Stomach (tissue), 8 donors: ENCODE measurements at regions not wholly inside any gene's neighbourhood (a gene's known extent, or its start where the extent isn't known, plus 50 kb on each side); places are given as distances from the start of the nearest gene placed in this dataset.

ENCODE experiments used
- DNase-seq, 2 donors: peaks; one replicate each; pipeline versions ENCODE4 v3.0.0 to v3.0.0-alpha.2; 2013 to 2019
- H3K27ac ChIP-seq, 5 donors: fragments of 200-600 bp in 4 of 5; sonication (generic) in 4 of 5; one replicate each; pipeline ENCODE4 v1.5.1; 2013 to 2019; ENCODE audit warnings: mild to moderate bottlenecking in 1 of 5, moderate library complexity in 1 of 5
- H3K27me3 ChIP-seq, 3 donors: fragments of 200-600 bp; sonication (generic); one replicate each; pipeline ENCODE4 v1.5.1; 2017 to 2019; ENCODE audit warnings: mixed run types in 1 of 3
- H3K36me3 ChIP-seq, 4 donors: fragments of 200-600 bp; sonication (generic); 1 replicate in 3 of 4; 2 replicates in 1 of 4; pipeline ENCODE4 v1.5.1; 2016 to 2019
- H3K4me1 ChIP-seq, 4 donors: fragments of 200-600 bp; sonication (generic); one replicate each; pipeline ENCODE4 v1.5.1; 2016 to 2019
- H3K4me3 ChIP-seq, 4 donors: fragments of 200-600 bp; sonication (generic) in 3 of 4; one replicate each; pipeline ENCODE4 v1.5.1; 2016 to 2019; ENCODE audit warnings: mild to moderate bottlenecking in 1 of 4
- H3K9me3 ChIP-seq, 4 donors: fragments of 200-600 bp; sonication (generic); one replicate each; pipeline ENCODE4 v1.5.1; 2016 to 2019
- CTCF ChIP-seq, 7 experiments: fragments of 450-650 bp in 4 of 7; fragments of 200-600 bp in 3 of 7; sonication (generic) in 3 of 7; IDR thresholded peaks; one replicate each; pipeline ENCODE4 v1.5.1; 2016 to 2019; ENCODE audit warnings: antibody characterized with exemption in 7 of 7, control low read depth in 2 of 7, mild to moderate bottlenecking in 1 of 7
- EP300 ChIP-seq: sonication (generic); formaldehyde crosslinking; IDR thresholded peaks from one replicate; pipeline ENCODE4 v1.6.1; 2017; ENCODE audit warnings: antibody characterized with exemption
- POLR2A ChIP-seq, 4 donors: fragments of 450-650 bp; IDR thresholded peaks; one replicate each; pipeline ENCODE4 v1.6.1; 2016; ENCODE audit warnings: antibody characterized with exemption in 4 of 4, control low read depth in 2 of 4, mild to moderate bottlenecking in 1 of 4, moderate library complexity in 1 of 4
- POLR2AphosphoS5 ChIP-seq, 3 donors: sonication (generic); formaldehyde crosslinking; IDR thresholded peaks; one replicate each; pipeline ENCODE4 v1.6.1; 2016; ENCODE audit warnings: antibody characterized with exemption in 3 of 3
- WGBS, 5 donors: extraction: QIAGEN DNeasy Blood & Tissue Kit in 3 of 5; methylation state at CpG; one replicate each; pipeline versions ENCODE4 v1.1.5 to v1.1.7; 2013 to 2018; 5-methylcytosine and 5-hydroxymethylcytosine counted together
- intact Hi-C: fragments of 100-400 bp; cut with DNase I; formaldehyde crosslinking; loops from one replicate; pipeline ENCODE4 v1.15.1; 2023; ENCODE audit warnings: low total_unique reads
- donor health status: healthy with polysubstance abuse.
- donor health status: Bipolar disorder and iron deficiency.
- donor health status: healthy.

GRCh38 chr1:230531103-230531502 lies 105.0 kb upstream of the PGBD5 start:
- H3K9me3 ChIP-seq, result peaks cover 0 to 31% (median 7%) of the 10 kb centered on the region in 4 donors
- TF ChIP-seq POLR2AphosphoS5 (IDR thresholded peaks at IDR 0.05) (no peak), CTCF (IDR thresholded peaks at IDR 0.05) (no peak), EP300 (no peak), POLR2A (IDR thresholded peaks at IDR 0.05) (no peak)
- H3K36me3 ChIP-seq, result no peaks in the 10 kb centered on the region
- no peak overlapping the region for H3K27ac ChIP-seq
- no peak overlapping the region for H3K4me3 ChIP-seq
- H3K27me3 ChIP-seq, result peaks cover 0 to 13% (median 0%) of the 10 kb centered on the region in 3 donors
- H3K4me1 ChIP-seq, result no peaks in the 10 kb centered on the region
- intact Hi-C loops, result no loop called here
- no peak for DNase-seq

GRCh38 chr1:230519246-230519645 lies 93.1 kb upstream of the PGBD5 start:
- H3K27ac ChIP-seq, result no peak overlapping the region
- no peaks in the 10 kb centered on the region for H3K4me1 ChIP-seq
- 83 to 99% (median 84%) methylated on average over 2 of the region's 2 CpGs for WGBS, 5 donors
- no peaks in the 10 kb centered on the region for H3K36me3 ChIP-seq
- DNase-seq, result no peak
- H3K27me3 ChIP-seq, result no peaks in the 10 kb centered on the region
- no peaks in the 10 kb centered on the region for H3K9me3 ChIP-seq
- TF ChIP-seq POLR2AphosphoS5 (IDR thresholded peaks at IDR 0.05), result no peak
- TF ChIP-seq EP300, result no peak
- no peak for TF ChIP-seq POLR2A (IDR thresholded peaks at IDR 0.05)
- TF ChIP-seq CTCF (IDR thresholded peaks at IDR 0.05), result no peak
- no peak overlapping the region for H3K4me3 ChIP-seq
- intact Hi-C loops, result no loop called here

GRCh38 chr1:230518511-230518910 lies 92.4 kb upstream of the PGBD5 start:
- Histone ChIP-seq H3K9me3 (no peaks in the 10 kb centered on the region), H3K27ac (no peak overlapping the region), H3K4me3 (no peak overlapping the region), H3K36me3 (no peaks in the 10 kb centered on the region), H3K27me3 (no peaks in the 10 kb centered on the region), H3K4me1 (no peaks in the 10 kb centered on the region)
- intact Hi-C loops, result no loop called here
- TF ChIP-seq CTCF (IDR thresholded peaks at IDR 0.05) (no peak), POLR2AphosphoS5 (IDR thresholded peaks at IDR 0.05) (no peak), EP300 (no peak), POLR2A (IDR thresholded peaks at IDR 0.05) (no peak)
- WGBS, 5 donors, result 33 to 53% (median 48%) methylated on average over 5 of the region's 5 CpGs
- DNase-seq, result peak in 1 of 2 donors; percentile 52

- no peaks in the 10 kb centered on the region for H3K36me3 ChIP-seq
- TF ChIP-seq CTCF (IDR thresholded peaks at IDR 0.05) (no peak), POLR2AphosphoS5 (IDR thresholded peaks at IDR 0.05) (no peak), POLR2A (IDR thresholded peaks at IDR 0.05) (no peak), EP300 (no peak)
- no peaks in the 10 kb centered on the region for H3K4me1 ChIP-seq
- no peak overlapping the region for H3K27ac ChIP-seq
- peak in 1 of 2 donors; percentile 43 for DNase-seq
- H3K27me3 ChIP-seq, result no peaks in the 10 kb centered on the region
- H3K9me3 ChIP-seq, result no peaks in the 10 kb centered on the region
- intact Hi-C loops, result no loop called here
- WGBS, 5 donors, result 68 to 89% (median 82%) methylated on average over 2 of the region's 2 CpGs
- no peak overlapping the region for H3K4me3 ChIP-seq
Measured at GRCh38 chr1:230517786-230518185, 91.7 kb upstream of the PGBD5 start.
